Transverse colon (tissue), 3 donors: ENCODE measurements at regions not wholly inside any gene's neighbourhood (a gene's known extent, or its start where the extent isn't known, plus 50 kb on each side); places are given as distances from the start of the nearest gene placed in this dataset.

Experiments
- CTCF ChIP-seq, 5 experiments: fragments of 200-600 bp in 3 of 5; fragments of 450-650 bp in 2 of 5; sonication (generic) in 3 of 5; IDR thresholded peaks; 1 replicate in 2 of 5; 2 replicates in 3 of 5; pipeline ENCODE4 v1.5.1; 2016 to 2017; ENCODE audit warnings: antibody characterized with exemption in 5 of 5, inconsistent platforms in 3 of 5, mild to moderate bottlenecking in 2 of 5, moderate library complexity in 1 of 5
- EP300 ChIP-seq: sonication (generic); formaldehyde crosslinking; IDR thresholded peaks from one replicate; pipeline ENCODE4 v1.6.1; 2017; ENCODE audit warnings: antibody characterized with exemption, low read depth
- POLR2A ChIP-seq: fragments of 450-650 bp; IDR thresholded peaks from one replicate; pipeline ENCODE4 v1.6.1; 2016; ENCODE audit warnings: antibody characterized with exemption, mild to moderate bottlenecking, moderate library complexity

DNA sequence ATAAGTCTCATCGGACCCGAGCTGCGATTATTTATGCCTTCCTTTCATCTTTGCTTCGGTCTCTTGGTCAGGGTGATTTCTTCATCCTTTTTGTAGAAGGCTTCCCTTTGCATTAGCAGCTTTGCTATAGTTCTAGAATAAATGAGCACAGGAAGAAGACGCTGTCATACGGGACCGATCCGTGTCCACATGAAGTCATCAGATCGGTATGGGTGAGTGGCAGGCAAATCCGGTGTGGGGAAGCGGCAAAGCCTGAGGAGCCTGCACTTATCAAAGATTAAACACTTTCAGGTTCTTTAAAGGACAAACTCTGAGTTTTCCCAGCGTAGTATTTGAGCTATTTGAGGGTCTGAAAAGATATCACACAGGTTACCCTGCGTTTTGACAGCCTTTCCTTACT is 119.3 kb downstream of the IRS2 start:
- TF ChIP-seq CTCF (IDR thresholded peaks at IDR 0.05), result no peak
- no peak for TF ChIP-seq POLR2A
- no peak for TF ChIP-seq EP300
